Loucy (cell line): ENCODE measurements at regions not wholly inside any gene's neighbourhood (a gene's known extent, or its start where the extent isn't known, plus 50 kb on each side); places are given as distances from the start of the nearest gene placed in this dataset.

Experiments used
- CTCF ChIP-seq: fragments of 200-600 bp; sonication (generic); conservative IDR thresholded peaks from 2 replicates; pipeline ENCODE4 v1.5.1; 2014; ENCODE audit warnings: mild to moderate bottlenecking, antibody characterized with exemption, low read length
- EZH2phosphoT487 ChIP-seq: fragments of 200-600 bp; IDR thresholded peaks from 2 replicates; pipeline ENCODE4 v1.6.1; 2018; ENCODE audit warnings: antibody characterized with exemption, mild to moderate bottlenecking, moderate library complexity, borderline replicate concordance

- TF ChIP-seq CTCF: no peak
- TF ChIP-seq EZH2phosphoT487: no peak
Measured at GRCh38 chr1:37089750-37090149, 55.4 kb upstream of the GRIK3 start.
